RPMI8226 (cell line): ENCODE measurements at regions not wholly inside any gene's neighbourhood (a gene's known extent, or its start where the extent isn't known, plus 50 kb on each side); places are given as distances from the start of the nearest gene placed in this dataset.

ENCODE experiments used
- DNase-seq: peaks from one replicate; pipeline ENCODE4 v3.0.0-alpha.2; 2015

DNA sequence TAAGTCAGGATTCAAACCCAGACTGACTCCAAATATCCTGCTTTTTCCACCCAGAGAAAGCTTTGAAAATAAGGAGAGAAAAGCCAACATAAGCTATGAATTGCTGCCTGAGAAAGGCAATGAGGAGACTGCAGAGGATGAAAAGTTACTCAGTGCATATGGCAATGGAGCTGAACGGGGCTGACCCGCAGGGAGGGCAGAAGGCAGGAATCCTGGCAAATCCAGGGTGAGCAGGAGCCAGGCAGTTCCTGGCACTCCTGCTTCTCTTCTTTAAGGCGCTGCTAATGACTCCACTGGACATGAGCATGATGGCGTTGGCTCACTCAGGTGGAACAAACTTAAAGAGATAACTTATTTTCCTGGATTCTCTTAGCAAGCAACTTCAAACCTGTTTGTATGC is 95.2 kb upstream of the TMCC3 start:
- no peak for DNase-seq

GRCh38 chr12:94743174-94743573 is 92.8 kb upstream of the TMCC3 start:
- DNase-seq = no peak

GRCh38 chr12:94740601-94741362 is 90.4 kb upstream of the TMCC3 start:
- no peak for DNase-seq

DNA sequence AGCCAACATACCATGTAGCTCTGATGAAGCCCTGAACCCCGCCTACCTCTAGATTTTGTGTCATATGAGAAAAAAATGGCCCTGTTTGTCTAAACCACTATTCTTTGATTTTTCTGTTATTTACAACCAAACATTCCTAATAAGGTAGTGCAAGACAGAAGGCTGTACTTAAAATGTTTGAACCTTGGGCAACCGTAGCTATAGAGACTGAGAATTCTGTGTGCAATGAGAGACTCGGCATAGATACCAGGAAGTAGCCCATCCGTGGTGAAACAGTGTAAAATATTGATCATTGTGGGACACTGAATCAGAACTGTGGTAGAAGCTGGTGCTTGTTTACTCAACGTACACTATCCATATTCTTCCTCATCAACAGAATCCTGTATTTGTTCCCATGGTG is 86.5 kb upstream of the TMCC3 start:
- no peak for DNase-seq

DNA sequence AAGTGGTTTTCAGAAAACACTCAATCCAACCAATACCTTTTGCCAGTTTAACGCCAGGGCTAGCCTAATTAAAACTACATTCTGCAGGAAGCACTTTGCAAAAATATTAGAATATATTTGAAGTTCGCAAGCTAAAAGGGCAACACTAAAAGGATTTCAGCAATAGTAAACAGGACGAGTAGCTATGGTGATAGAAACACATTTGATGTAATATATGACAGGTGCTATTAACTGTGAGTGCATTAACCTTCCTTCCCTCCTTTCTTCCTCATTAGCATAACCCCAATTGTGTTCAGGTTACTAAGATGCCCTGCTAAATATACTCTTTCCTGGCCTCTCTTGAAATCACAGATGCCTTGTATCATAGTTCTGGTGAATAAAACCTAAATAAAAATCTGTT is 85.6 kb upstream of the TMCC3 start:
- no peak for DNase-seq

DNA sequence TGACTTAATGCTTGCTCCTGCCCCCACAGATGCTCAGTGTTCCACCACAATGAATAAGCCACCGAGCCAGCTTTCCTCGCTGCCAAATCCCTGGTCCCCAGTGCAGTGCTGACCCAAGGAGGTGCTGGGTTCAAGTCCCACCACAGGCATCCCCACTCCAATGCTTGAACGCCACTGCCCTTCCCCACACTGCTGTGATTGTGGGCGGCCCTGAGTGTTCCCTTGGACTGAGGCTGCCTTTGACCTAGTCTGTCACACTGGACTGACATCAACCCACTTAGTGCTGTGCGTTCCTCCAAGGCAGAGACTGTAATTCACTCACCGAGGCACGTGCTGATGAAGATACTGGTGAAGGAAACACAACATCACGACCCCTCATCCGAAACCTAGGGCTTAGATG is 83.4 kb upstream of the TMCC3 start:
- no peak for DNase-seq

DNA sequence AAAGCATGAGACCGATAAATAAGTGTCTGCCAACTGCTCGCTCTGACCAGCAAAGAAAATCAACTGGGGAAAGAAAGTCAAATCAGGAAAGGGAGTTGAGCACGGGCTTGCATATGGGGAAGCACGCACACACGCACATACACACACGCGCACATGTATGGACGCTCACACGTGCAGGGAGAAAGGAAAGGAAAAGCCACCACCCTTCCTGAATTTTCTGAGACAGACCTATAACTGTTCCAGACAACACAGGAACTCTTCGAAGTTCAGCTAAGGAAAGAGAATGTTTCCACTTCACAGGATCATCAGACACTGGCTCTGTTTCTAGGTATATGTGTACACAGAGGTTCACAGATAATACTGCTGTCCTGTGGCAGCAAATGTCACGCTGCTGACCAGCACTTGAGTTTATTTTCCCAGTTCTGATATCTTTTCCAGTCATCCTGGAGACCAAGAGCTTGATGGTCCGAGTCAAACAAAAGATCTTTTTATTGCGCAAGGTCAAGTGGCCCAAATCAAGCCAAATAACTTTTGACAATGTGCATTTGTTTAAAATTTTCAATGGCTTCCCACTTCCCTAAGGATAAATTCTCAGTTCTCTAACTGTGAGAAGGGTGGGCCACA is 82.1 kb upstream of the TMCC3 start:
- DNase-seq = no peak

GRCh38 chr12:94731733-94732360 is 81.5 kb upstream of the TMCC3 start:
- DNase-seq = no peak

DNA sequence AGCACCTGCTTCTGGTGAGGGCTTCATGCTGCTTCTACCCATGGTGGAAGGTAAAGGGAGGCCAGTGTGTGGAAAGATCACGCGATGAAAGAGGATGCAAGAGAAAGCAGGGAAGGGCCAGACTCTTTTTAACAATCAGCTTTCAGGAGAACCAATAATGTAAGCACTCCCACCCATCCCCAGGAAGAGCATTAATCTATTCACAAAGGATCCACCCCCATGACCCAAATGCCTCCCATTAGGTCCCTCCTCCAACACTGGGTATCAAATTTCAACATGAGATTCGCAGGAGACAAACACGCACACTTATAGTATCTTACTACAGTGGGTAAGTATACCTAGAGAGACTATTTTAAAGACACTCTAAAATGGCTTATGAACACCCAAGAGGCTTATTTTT is 80.5 kb upstream of the TMCC3 start:
- no peak for DNase-seq

DNA sequence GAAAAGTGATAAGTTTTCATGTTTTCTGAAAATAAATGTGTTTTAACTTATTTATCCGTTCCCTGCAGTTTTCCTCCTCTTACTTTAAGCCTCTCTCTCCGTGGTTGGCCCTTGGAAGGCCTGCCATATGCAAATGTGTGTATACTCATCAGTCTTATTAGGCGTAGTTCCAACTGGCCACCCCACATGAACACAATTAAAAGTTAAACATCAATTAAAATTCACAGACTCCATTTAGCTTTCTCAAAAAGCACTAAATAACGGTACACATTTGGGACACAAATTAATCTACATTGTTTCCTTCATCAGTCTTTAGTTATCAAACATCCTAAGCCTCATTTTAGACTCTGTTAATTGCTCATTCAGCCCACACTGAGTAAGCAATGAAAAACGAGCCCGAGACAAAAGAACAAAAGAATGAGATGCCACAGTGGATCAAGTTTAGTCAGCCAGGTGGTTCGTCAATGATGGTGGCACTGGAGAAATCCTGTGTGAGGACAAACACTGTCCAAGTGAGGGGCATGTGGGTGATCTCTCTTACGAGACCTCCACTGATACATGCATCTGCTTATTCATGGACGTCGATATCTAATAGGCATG is 76.0 kb upstream of the TMCC3 start:
- no peak for DNase-seq

DNA sequence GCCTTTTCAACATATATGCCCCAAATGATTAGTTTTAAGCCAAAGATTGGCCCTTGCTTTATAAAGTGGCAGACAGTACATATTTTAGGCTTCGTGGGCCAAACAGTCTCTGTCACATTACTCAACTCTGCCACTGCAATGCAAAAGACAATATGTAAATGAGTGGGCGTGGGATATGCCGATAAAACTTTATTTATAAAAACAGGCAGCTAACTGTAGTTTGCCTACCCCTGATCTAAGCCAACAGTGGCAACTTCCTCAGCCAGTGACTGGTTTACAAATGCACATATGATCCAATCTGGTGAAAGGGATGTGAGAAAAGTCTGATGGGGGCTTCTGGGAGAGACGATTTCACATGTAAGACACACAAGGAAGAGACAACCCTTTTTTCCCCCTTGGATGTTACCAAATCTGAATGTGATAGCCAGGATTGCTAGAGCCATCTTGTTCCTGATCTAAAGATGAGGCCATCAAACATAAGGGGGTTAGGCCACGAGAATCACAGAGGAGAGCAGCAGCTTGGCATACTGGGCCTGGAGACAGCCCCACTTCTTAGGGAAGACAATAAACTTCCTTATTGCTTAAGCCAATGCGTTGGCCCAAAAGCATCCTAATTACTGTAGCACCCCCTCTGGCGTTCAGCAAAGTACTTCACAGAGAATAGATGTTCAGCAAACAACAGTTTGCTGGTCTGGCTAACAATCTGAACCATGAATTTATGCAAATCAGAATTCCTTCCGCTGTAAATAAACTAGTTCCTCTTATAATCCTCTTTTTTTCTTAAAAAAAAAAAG is 75.2 kb upstream of the TMCC3 start:
- peak; percentile 54 for DNase-seq

DNA sequence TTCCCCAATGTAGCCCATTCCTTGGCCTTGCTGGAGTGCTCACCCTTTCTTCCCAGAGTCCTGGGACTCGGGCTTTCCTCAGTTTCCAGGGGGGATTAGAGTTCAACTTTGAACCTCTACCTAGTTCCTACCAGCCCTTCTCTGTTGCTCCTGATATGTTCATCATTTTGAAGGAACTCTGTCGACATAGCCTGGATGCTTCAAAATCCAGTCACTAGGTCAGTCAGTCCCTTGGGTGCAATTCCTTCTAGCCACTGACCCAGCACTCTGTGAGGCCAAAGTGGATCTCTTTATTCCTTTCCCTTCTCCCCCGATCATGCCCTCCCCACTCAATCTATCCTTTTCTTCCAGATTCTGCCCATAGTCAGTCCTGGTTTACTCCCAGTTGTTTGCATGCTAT is 72.3 kb upstream of the TMCC3 start:
- DNase-seq = no peak

- no peak for DNase-seq
These were observed 70.8 kb upstream of the TMCC3 start for GRCh38 chr12:94721173-94721572.

- no peak for DNase-seq
These were observed 67.8 kb upstream of the TMCC3 start for GRCh38 chr12:94718114-94718513.

DNA sequence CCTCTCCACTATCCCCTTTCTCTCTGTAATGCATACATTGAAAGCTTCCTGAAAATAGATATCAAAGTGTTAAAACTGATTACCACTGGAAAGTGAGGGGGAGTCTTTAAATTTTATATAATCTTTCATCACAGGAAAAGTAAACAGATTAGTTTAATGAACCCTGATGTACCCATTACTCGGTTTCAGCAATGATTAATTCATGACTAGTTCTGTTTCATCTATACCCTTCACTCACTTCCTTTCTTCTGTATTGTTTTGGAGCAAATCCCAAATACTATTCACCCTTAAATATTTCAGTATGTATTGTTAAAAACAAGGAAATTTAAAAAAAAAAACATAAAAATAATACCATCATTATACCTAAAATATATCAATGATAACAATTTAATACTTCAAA is 67.3 kb upstream of the TMCC3 start:
- no peak for DNase-seq

- no peak for DNase-seq
These were observed 66.8 kb upstream of the TMCC3 start for GRCh38 chr12:94717108-94717507.

- no peak for DNase-seq
These were observed 66.0 kb upstream of the TMCC3 start for GRCh38 chr12:94716339-94716738.

DNA sequence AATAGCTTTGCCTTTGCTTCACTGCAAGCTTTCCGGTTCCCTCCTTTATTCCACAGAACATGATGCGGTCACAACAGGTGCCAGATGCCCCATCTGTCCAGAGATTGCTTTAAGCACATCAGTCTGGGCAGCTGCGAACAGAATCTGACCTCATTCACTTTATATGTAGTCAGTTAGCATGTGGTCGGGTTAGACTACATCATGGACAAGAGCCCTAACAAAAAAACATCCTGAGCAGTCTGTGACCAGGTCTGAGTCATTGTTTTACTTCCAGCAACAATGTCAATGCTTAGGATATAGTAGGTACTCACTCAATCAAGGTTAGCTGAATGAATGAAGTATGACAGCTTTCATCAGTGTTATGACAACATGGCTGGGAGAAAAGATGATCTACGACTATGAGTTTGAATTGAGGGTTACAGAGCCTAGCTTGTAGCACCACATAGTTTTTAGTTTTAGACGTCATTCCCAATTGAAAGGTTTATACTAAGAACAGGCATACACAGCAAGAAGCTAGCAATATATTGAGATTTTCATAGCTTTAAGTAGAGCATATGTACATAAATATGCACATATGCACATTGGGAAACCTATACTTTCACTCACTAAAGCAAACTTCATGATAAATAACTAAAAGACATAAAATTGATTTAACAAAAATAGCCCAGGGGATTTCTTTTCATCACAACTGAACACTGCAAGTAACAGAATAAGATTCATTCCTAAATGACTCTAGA is 64.2 kb upstream of the TMCC3 start:
- DNase-seq = no peak

GRCh38 chr12:94712815-94713515 is 62.6 kb upstream of the TMCC3 start:
- no peak for DNase-seq

DNA sequence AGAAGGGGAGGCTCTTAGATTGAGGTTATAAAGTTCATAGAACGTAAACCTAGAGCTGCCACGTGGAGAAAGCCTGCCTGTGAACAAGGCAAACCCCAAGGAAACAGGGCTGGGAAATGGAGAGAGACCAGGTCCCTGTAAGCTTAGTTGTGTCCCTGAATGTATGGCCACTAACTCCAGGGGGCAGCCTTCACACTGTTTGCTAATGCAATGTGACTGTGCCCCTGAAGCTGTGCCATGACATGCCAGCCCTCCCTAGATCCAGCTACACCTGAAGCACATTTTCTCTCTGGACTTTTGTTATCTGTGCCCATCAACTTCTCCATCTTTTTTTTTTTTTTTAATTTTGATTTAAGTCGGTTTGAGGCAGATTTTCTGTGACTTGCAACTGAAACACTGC is 60.6 kb upstream of the TMCC3 start:
- DNase-seq = peak; percentile 27

DNA sequence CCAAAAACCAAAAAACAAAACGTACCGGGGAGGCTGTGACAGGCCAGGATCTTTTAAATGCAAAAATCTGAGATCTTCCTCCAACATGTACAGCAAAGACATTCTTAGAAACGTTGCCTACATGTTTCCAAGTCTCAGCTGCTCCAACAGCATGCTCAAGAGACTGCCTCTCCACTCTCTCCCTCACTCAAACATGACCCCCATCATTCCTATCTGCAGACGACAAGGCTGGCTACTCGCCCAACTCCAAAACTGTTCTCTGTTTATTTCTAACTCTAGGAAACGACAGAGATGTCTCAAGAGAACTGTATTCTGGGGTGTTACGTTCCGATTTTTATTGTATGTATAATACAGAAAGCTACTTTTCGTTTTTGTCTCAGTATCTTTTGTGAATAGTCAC is 57.5 kb upstream of the TMCC3 start:
- DNase-seq = no peak

- DNase-seq = no peak
These were observed 56.7 kb upstream of the TMCC3 start for GRCh38 chr12:94707036-94707435.
